ENCODE measurements at regions not wholly inside any gene's neighbourhood (a gene's known extent, or its start where the extent isn't known, plus 50 kb on each side); places are given as distances from the start of the nearest gene placed in this dataset.

DNA sequence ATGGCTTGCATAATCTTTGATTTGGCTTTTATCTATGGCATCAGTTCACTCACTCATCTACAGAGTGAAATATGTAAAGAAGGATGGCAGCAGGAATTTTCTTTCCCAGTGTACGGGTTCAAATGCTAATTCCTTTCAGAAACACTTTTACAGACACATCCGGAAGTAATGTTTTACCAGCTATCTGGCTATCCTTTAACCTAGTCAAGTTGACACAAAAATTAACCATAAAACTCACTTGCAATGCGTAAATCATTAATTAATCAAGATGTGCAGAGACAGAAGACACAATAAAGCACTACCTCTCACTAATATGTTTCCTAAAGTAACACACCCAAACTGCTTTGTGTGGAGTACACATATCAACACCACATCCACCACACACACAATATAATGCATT lies 378.9 kb upstream of the ANO3 start:
- Histone ChIP-seq H3K4me1 (no peaks in the 10 kb centered on the region), H3K79me2 (no peaks in the 10 kb centered on the region), H3K27ac (no peak overlapping the region), H3K9me3 (ENCODE audit: control insufficient read depth, low read length) (no peaks in the 10 kb centered on the region), H3K9ac (no peak overlapping the region), H3K27me3 (ENCODE audit: control insufficient read depth, insufficient read depth, low read length) (no peaks in the 10 kb centered on the region), H3K36me3 (ENCODE audit: control insufficient read depth, insufficient read depth, low read length) (no peaks in the 10 kb centered on the region), H2AFZ (no peak overlapping the region), H3K4me2 (ENCODE audit: low read length) (no peak overlapping the region), H3K4me3 (ENCODE audit: low read depth, low read length) (no peak overlapping the region)
- no peak for TF ChIP-seq CTCF (IDR thresholded peaks at IDR 0.05)

DNA sequence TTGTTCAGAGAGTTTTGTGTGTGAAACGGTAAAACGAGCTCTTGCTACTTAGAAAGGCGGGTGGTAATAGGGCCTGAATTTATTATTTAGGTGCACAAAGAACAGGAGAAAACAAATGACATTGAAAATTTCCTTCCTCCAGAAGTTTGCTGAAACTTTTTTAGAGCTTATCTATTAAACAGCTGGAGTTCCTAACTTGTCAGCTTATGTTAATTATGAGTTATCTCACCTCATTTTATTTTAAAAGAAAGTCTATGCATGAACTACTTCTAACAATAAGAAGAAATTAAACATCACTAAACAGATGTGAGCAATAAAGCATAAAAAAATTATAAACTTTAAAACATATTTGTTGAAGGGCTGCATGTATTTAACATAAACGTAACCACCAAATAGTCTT lies 373.9 kb upstream of the ANO3 start:
- no peaks in the 10 kb centered on the region for H3K79me2 ChIP-seq
- H3K27ac ChIP-seq: no peak overlapping the region
- no peak overlapping the region for H2AFZ ChIP-seq
- H3K9me3 ChIP-seq (ENCODE audit: control insufficient read depth, low read length): no peaks in the 10 kb centered on the region
- H3K9ac ChIP-seq: no peak overlapping the region
- no peaks in the 10 kb centered on the region for H3K36me3 ChIP-seq (ENCODE audit: control insufficient read depth, insufficient read depth, low read length)
- H3K4me3 ChIP-seq (ENCODE audit: low read depth, low read length): no peak overlapping the region
- no peaks in the 10 kb centered on the region for H3K27me3 ChIP-seq (ENCODE audit: control insufficient read depth, insufficient read depth, low read length)
- no peak for TF ChIP-seq CTCF (IDR thresholded peaks at IDR 0.05)
- H3K4me2 ChIP-seq (ENCODE audit: low read length): no peak overlapping the region
- H3K4me1 ChIP-seq: no peaks in the 10 kb centered on the region

DNA sequence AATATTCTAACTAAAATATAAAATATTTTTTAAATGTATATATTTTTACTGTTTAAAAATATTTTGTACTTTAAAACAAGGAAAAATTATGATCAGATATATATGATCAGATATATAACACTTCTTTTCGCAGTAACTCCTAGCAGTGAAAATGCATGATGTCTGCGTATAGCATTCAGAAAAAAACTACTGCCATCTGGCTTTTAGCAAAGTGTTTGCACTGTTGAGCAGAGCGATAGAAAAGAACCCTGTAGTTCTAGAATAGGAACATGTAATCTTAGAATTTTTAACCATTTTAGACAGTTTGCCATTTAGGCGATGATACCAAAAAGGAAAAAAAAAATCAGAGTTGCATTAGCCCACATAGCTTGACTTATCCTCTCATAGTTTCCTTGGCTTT lies 370.4 kb upstream of the ANO3 start:
- Histone ChIP-seq H3K4me1 (no peaks in the 10 kb centered on the region), H2AFZ (no peak overlapping the region), H3K27ac (no peak overlapping the region), H3K4me2 (ENCODE audit: low read length) (no peak overlapping the region), H3K9ac (no peak overlapping the region), H3K79me2 (no peaks in the 10 kb centered on the region), H3K4me3 (ENCODE audit: low read depth, low read length) (no peak overlapping the region), H3K36me3 (ENCODE audit: control insufficient read depth, insufficient read depth, low read length) (no peaks in the 10 kb centered on the region), H3K9me3 (ENCODE audit: control insufficient read depth, low read length) (no peaks in the 10 kb centered on the region), H3K27me3 (ENCODE audit: control insufficient read depth, insufficient read depth, low read length) (no peaks in the 10 kb centered on the region)
- no peak for TF ChIP-seq CTCF (IDR thresholded peaks at IDR 0.05)

DNA sequence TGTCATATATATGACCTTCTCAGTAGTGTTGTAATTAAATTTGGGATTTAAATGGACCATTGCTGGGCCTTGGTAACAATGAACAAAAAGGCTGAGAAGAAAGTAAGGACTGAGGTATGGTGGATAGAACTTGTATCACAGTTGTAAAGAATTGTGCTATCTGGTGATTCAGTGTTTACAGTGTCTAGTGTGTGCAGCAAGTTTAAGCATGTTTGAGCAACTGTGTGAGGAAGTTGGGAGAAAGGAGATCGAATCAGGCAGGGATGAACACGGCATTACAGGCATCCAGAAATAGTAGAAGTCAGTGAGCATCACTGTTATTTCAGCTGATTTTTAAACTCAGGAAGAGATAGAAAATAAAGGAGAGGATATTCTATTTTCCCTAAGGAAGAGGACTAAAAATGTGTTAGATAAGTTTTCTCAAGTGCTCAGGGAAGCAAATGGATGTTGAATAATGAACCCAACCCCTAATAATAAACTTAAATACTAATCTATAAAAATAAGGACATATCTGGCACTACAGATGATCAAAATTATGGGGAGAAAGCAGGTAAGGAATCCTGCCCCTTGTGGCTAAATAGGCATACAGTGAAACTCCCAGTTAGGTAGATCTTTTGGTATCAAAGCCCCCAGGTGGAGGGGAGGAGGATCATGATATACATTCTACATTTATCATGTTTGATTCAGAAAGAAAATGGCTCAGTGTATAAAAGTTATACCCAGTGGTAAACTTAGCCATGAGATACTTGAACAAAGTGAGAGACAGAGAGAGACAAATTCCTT lies 361.0 kb upstream of the ANO3 start:
- no peaks in the 10 kb centered on the region for H3K79me2 ChIP-seq
- no peaks in the 10 kb centered on the region for H3K36me3 ChIP-seq (ENCODE audit: control insufficient read depth, insufficient read depth, low read length)
- H2AFZ ChIP-seq: no peak overlapping the region
- H3K9ac ChIP-seq: no peak overlapping the region
- TF ChIP-seq CTCF (IDR thresholded peaks at IDR 0.05): no peak
- H3K27ac ChIP-seq: no peak overlapping the region
- H3K4me1 ChIP-seq: no peaks in the 10 kb centered on the region
- H3K27me3 ChIP-seq (ENCODE audit: control insufficient read depth, insufficient read depth, low read length): no peaks in the 10 kb centered on the region
- no peaks in the 10 kb centered on the region for H3K9me3 ChIP-seq (ENCODE audit: control insufficient read depth, low read length)
- H3K4me3 ChIP-seq (ENCODE audit: low read depth, low read length): no peak overlapping the region
- H3K4me2 ChIP-seq (ENCODE audit: low read length): no peak overlapping the region

GRCh38 chr11:25980091-25980490 lies 351.8 kb upstream of the ANO3 start:
- H3K4me2 ChIP-seq (ENCODE audit: low read length): no peak overlapping the region
- no peak overlapping the region for H3K9ac ChIP-seq
- no peak overlapping the region for H3K4me3 ChIP-seq (ENCODE audit: low read depth, low read length)
- H3K36me3 ChIP-seq (ENCODE audit: control insufficient read depth, insufficient read depth, low read length): no peaks in the 10 kb centered on the region
- H2AFZ ChIP-seq: no peak overlapping the region
- no peaks in the 10 kb centered on the region for H3K27me3 ChIP-seq (ENCODE audit: control insufficient read depth, insufficient read depth, low read length)
- TF ChIP-seq CTCF (IDR thresholded peaks at IDR 0.05): no peak
- no peaks in the 10 kb centered on the region for H3K4me1 ChIP-seq
- no peak overlapping the region for H3K27ac ChIP-seq
- H3K79me2 ChIP-seq: no peaks in the 10 kb centered on the region
- no peaks in the 10 kb centered on the region for H3K9me3 ChIP-seq (ENCODE audit: control insufficient read depth, low read length)
